ENCODE measurements at regions not wholly inside any gene's neighbourhood (a gene's known extent, or its start where the extent isn't known, plus 50 kb on each side); places are given as distances from the start of the nearest gene placed in this dataset.

DNA sequence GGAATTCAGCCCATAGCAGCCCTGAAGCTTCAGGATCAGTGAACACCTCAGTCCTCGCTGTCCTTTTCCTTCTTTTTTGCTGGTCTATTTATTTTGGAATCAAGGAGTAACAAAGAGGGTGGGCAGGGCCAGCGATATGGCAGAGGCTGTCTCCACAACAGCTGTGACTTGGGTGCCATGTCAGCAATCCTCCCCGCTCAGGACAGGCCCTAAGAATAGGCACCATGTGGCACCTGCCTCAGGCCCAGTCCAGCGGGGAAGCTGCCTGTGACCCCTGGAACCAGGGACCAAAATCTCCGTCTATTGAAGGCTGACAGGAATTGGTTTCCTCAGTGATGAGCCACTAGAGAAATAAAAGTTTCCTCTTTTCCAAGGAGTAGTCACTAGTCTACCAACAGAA lies 58.6 kb upstream of the TNR start:
- peaks cover 0 to 2% (median 2%) of the 10 kb centered on the region in 4 experiments; a peak in 4 of 7 replicates for H3K4me1 ChIP-seq (replicated peaks in 1 of 4; ENCODE audit: control insufficient read depth in 3 of 4, insufficient read depth in 4 of 4, low read length in 3 of 4)
- H4K8ac ChIP-seq (ENCODE audit: extremely low read depth, insufficient read depth, low read length), result no peak overlapping the region
- H2BK5ac ChIP-seq (ENCODE audit: low read depth, low read length), result no peak overlapping the region
- H3K9me3 ChIP-seq (ENCODE audit: insufficient read depth in 2 of 2, low read depth in 1 of 2, low read length in 1 of 2), result no peaks in the 10 kb centered on the region
- H4K5ac ChIP-seq (ENCODE audit: insufficient read length, low read depth, low read length), result no peak overlapping the region
- H3K4me3 ChIP-seq (ENCODE audit: extremely low read depth in 1 of 4, insufficient read depth in 2 of 4, low read depth in 3 of 4, low read length in 4 of 4), result no peak overlapping the region
- no peak overlapping the region for H2BK15ac ChIP-seq (ENCODE audit: low read length)
- no peak overlapping the region for H3K23ac ChIP-seq (ENCODE audit: insufficient read length)
- 0 out of 2 replicates have a peak, but pooled peaks cover 1% of the 10 kb centered on the region for H3K23me2 ChIP-seq (ENCODE audit: low read depth, low read length)
- TF ChIP-seq CREB1 (IDR thresholded peaks at IDR 0.05) (no peak), CBX5 (IDR thresholded peaks at IDR 0.05; ENCODE audit: low read depth, low read length) (no peak), RAD21 (IDR thresholded peaks at IDR 0.05 in 1 of 2, conservative IDR thresholded peaks at IDR 0.05 in 1 of 2; ENCODE audit: low read depth in 2 of 2, low read length in 2 of 2) (no peak), BCL11A (IDR thresholded peaks at IDR 0.05; ENCODE audit: low read depth in 2 of 2, low read length in 2 of 2) (no peak), TAF1 (IDR thresholded peaks at IDR 0.05; ENCODE audit: low read depth, low read length) (no peak), SIRT6 (IDR thresholded peaks at IDR 0.05; ENCODE audit: low read length) (no peak), CTBP2 (IDR thresholded peaks at IDR 0.05; ENCODE audit: borderline replicate concordance, insufficient read depth, insufficient read length, low read length) (no peak)
- TF ChIP-seq, protein P1, sequence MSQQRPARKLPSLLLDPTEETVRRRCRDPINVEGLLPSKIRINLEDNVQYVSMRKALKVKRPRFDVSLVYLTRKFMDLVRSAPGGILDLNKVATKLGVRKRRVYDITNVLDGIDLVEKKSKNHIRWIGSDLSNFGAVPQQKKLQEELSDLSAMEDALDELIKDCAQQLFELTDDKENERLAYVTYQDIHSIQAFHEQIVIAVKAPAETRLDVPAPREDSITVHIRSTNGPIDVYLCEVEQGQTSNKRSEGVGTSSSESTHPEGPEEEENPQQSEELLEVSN (IDR thresholded peaks at IDR 0.05), result no peak
- no peak overlapping the region for H3K56ac ChIP-seq (replicated peaks; ENCODE audit: insufficient read length, low read depth, low read length)
- no peak overlapping the region for H2BK12ac ChIP-seq (ENCODE audit: low read depth, low read length)
- no peaks in the 10 kb centered on the region for H3K79me2 ChIP-seq (ENCODE audit: control insufficient read depth in 1 of 2, insufficient read depth in 2 of 2, low read length in 2 of 2)
- no peaks in the 10 kb centered on the region for H4K20me1 ChIP-seq (replicated peaks in 1 of 2; ENCODE audit: control insufficient read depth in 1 of 2, insufficient read depth in 2 of 2, low read length in 2 of 2)
- H3K18ac ChIP-seq (ENCODE audit: extremely low read depth, low read length), result no peak overlapping the region
- FAIRE-seq (no peak), DNase-seq (ENCODE audit: low read depth in 1 of 2, low spot score in 2 of 2) (no peak)
- H3K27ac ChIP-seq (ENCODE audit: low read depth, low read length), result no peak overlapping the region
- WGBS, 2 experiments (ENCODE audit: extremely low coverage in 1 of 2, insufficient coverage in 1 of 2, insufficient read length in 1 of 2, insufficient replicate concordance in 2 of 2, low coverage in 1 of 2, low lambda C conversion rate in 2 of 2, missing lambda C conversion rate in 1 of 2), result 76% methylated on average over 5 of the region's 5 CpGs; no CpG with 5 or more reads in 1 of the 2 experiments
- H3K27me3 ChIP-seq (replicated peaks in 1 of 4; ENCODE audit: control insufficient read depth in 3 of 4, extremely low read depth in 1 of 4, insufficient read depth in 3 of 4, low read length in 3 of 4), result no peaks in the 10 kb centered on the region; a peak in 2 of 7 replicates
- no peak overlapping the region for H2AFZ ChIP-seq (ENCODE audit: low read length)
- H3K79me1 ChIP-seq (ENCODE audit: low read depth, low read length), result no peaks in the 10 kb centered on the region
- H3K36me3 ChIP-seq (ENCODE audit: control insufficient read depth in 2 of 4, insufficient read depth in 4 of 4, low read length in 3 of 4), result no peaks in the 10 kb centered on the region
- no peak overlapping the region for H4K91ac ChIP-seq (replicated peaks; ENCODE audit: insufficient read length, low read length)
- H3K9ac ChIP-seq (replicated peaks in 1 of 4; ENCODE audit: extremely low read depth in 1 of 4, low read depth in 3 of 4, low read length in 3 of 4), result no peak overlapping the region
- no peak overlapping the region for H2AK5ac ChIP-seq (ENCODE audit: low read depth, low read length)
- H3K4me2 ChIP-seq (ENCODE audit: insufficient read depth in 1 of 2, low read depth in 2 of 2, low read length in 2 of 2), result no peak overlapping the region
- CTCF ChIA-PET (ENCODE audit: partially characterized antibody), result interaction anchor here (2.4 kb wide), 1 partner anchor 23 kb away, joined by 9 read pairs; no protein-coding TSS in a partner anchor
- H2BK120ac ChIP-seq (replicated peaks; ENCODE audit: low read depth, low read length), result no peak overlapping the region
- H2BK20ac ChIP-seq (ENCODE audit: low read length), result no peak overlapping the region
- H3K4ac ChIP-seq (replicated peaks; ENCODE audit: insufficient read length, low read depth, low read length), result no peak overlapping the region
- POLR2A ChIA-PET (ENCODE audit: partially characterized antibody), result no interaction called here
- no peak overlapping the region for H3K14ac ChIP-seq (ENCODE audit: insufficient read length)
